ENCODE measurements at regions not wholly inside any gene's neighbourhood (a gene's known extent, or its start where the extent isn't known, plus 50 kb on each side); places are given as distances from the start of the nearest gene placed in this dataset.

- Histone ChIP-seq H3K4me1 (no peaks in the 10 kb centered on the region), H3K4me3 (no peak overlapping the region), H3K27me3 (peaks cover 0 to 21% (median 0%) of the 10 kb centered on the region in 3 donors), H3K27ac (no peak overlapping the region), H3K9me3 (no peaks in the 10 kb centered on the region), H3K36me3 (no peaks in the 10 kb centered on the region)
- TF ChIP-seq CTCF (IDR thresholded peaks at IDR 0.05 in 4 of 5, conservative IDR thresholded peaks at IDR 0.05 in 1 of 5) (no peak), POLR2A (IDR thresholded peaks at IDR 0.05) (no peak)
- intact Hi-C loops (cut with DNase I; ENCODE audit: low total_unique reads), result no loop called here
- ATAC-seq (no peak), DNase-seq (no peak)
- in situ Hi-C loops (cut with MboI; ENCODE audit: low sequenced_read_pairs in 4 of 4), result no loop called here
These were observed 475.0 kb downstream of the MATN1 start for GRCh38 chr1:30248373-30248772.

DNA sequence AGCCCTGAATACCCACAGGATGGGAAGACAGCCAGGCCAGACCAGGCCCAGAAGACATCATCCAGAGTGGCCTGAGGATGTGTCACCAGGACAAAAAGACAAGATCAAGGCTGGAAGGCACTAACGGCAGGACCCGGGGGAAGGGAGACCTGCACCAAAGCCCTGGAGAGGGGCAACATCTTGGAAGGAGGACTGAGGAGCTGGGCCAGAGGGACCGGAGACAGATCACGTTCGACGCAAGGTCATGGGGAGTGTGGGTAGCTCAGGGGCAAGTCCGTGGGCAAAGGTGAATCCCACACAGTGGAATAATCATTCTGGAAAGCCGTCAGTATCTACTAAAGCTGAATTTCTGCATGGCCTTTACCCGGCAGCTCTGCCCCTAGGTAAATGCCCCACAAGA is 478.6 kb downstream of the MATN1 start:
- Histone ChIP-seq H3K36me3 (no peaks in the 10 kb centered on the region), H3K27ac (no peak overlapping the region), H3K9me3 (no peaks in the 10 kb centered on the region), H3K27me3 (peaks cover 0 to 3% (median 0%) of the 10 kb centered on the region in 3 donors), H3K4me1 (no peaks in the 10 kb centered on the region), H3K4me3 (no peak overlapping the region)
- in situ Hi-C loops (cut with MboI; ENCODE audit: low sequenced_read_pairs in 4 of 4) (no loop called here), intact Hi-C loops (cut with DNase I; ENCODE audit: low total_unique reads) (no loop called here)
- no peak for ATAC-seq
- DNase-seq, result no peak
- no peak for TF ChIP-seq POLR2A (IDR thresholded peaks at IDR 0.05)
- TF ChIP-seq CTCF (IDR thresholded peaks at IDR 0.05 in 4 of 5, conservative IDR thresholded peaks at IDR 0.05 in 1 of 5), result no peak

- H3K4me3 ChIP-seq, result no peak overlapping the region
- no peak for TF ChIP-seq CTCF (IDR thresholded peaks at IDR 0.05 in 4 of 5, conservative IDR thresholded peaks at IDR 0.05 in 1 of 5)
- TF ChIP-seq POLR2A (IDR thresholded peaks at IDR 0.05), result no peak
- H3K36me3 ChIP-seq, result no peaks in the 10 kb centered on the region
- no peaks in the 10 kb centered on the region for H3K27me3 ChIP-seq
- intact Hi-C loops (cut with DNase I; ENCODE audit: low total_unique reads), result no loop called here
- no peak for DNase-seq
- H3K9me3 ChIP-seq, result no peaks in the 10 kb centered on the region
- H3K4me1 ChIP-seq, result no peaks in the 10 kb centered on the region
- no peak for ATAC-seq
- H3K27ac ChIP-seq, result no peak overlapping the region
- in situ Hi-C loops (cut with MboI; ENCODE audit: low sequenced_read_pairs in 4 of 4), result no loop called here
These were observed 480.5 kb downstream of the MATN1 start for GRCh38 chr1:30242722-30243457.

GRCh38 chr1:30242168-30242567 is 481.2 kb downstream of the MATN1 start:
- no peak for TF ChIP-seq POLR2A (IDR thresholded peaks at IDR 0.05)
- TF ChIP-seq CTCF (IDR thresholded peaks at IDR 0.05 in 4 of 5, conservative IDR thresholded peaks at IDR 0.05 in 1 of 5), result no peak
- intact Hi-C loops (cut with DNase I; ENCODE audit: low total_unique reads), result no loop called here
- no peaks in the 10 kb centered on the region for H3K4me1 ChIP-seq
- no peak for DNase-seq
- no peaks in the 10 kb centered on the region for H3K36me3 ChIP-seq
- in situ Hi-C loops (cut with MboI; ENCODE audit: low sequenced_read_pairs in 4 of 4), result no loop called here
- no peak overlapping the region for H3K27ac ChIP-seq
- no peaks in the 10 kb centered on the region for H3K27me3 ChIP-seq
- H3K4me3 ChIP-seq, result no peak overlapping the region
- no peaks in the 10 kb centered on the region for H3K9me3 ChIP-seq
- ATAC-seq, result no peak

DNA sequence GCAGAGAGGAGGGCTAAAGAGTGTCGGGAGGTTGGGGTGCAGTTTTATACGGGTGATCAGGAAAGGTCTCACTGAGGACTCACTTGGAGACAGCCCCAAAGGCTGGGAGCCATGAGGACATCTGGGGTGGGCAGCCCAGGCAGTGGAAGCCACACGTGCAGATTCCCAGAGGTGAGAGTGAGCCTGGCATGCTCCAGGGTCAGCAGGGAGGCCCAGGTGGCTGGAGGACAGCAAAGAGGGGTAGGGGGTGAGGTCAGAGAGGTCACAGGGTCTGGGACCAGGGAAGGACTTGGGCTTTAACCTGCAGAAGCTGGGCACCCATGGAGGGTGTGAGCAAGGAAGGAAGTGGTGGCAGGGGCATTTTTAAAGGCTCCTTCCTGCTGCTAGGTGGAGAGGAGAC is 481.7 kb downstream of the MATN1 start:
- intact Hi-C loops (cut with DNase I; ENCODE audit: low total_unique reads) (no loop called here), in situ Hi-C loops (cut with MboI; ENCODE audit: low sequenced_read_pairs in 4 of 4) (no loop called here)
- Histone ChIP-seq H3K36me3 (no peaks in the 10 kb centered on the region), H3K9me3 (no peaks in the 10 kb centered on the region), H3K4me3 (no peak overlapping the region), H3K27me3 (no peaks in the 10 kb centered on the region), H3K4me1 (no peaks in the 10 kb centered on the region), H3K27ac (no peak overlapping the region)
- ATAC-seq, result no peak
- TF ChIP-seq CTCF (IDR thresholded peaks at IDR 0.05 in 4 of 5, conservative IDR thresholded peaks at IDR 0.05 in 1 of 5) (no peak), POLR2A (IDR thresholded peaks at IDR 0.05) (no peak)
- no peak for DNase-seq

Measured in gastrocnemius medialis (tissue), 4 donors.